ENCODE measurements at regions not wholly inside any gene's neighbourhood (a gene's known extent, or its start where the extent isn't known, plus 50 kb on each side); places are given as distances from the start of the nearest gene placed in this dataset.

- H3K4me3 ChIP-seq (ENCODE audit: low read depth, low read length) = no peak overlapping the region
- TF ChIP-seq CTCF (IDR thresholded peaks at IDR 0.05; ENCODE audit: insufficient read depth, low read length) = no peak
- no peak for DNase-seq (ENCODE audit: low read depth)
These were observed 54.9 kb upstream of the SACS start for GRCh38 chr13:23488442-23488841.

- no peak for DNase-seq (ENCODE audit: low read depth)
- H3K4me3 ChIP-seq (ENCODE audit: low read depth, low read length) = no peak overlapping the region
- no peak for TF ChIP-seq CTCF (IDR thresholded peaks at IDR 0.05; ENCODE audit: insufficient read depth, low read length)
These were observed 62.8 kb upstream of the SACS start for GRCh38 chr13:23496255-23496654.

GRCh38 chr13:23497191-23497590 lies 63.7 kb upstream of the SACS start:
- TF ChIP-seq CTCF (IDR thresholded peaks at IDR 0.05; ENCODE audit: insufficient read depth, low read length) = no peak
- DNase-seq (ENCODE audit: low read depth) = no peak
- H3K4me3 ChIP-seq (ENCODE audit: low read depth, low read length) = no peak overlapping the region

GRCh38 chr13:23500849-23501248 lies 67.3 kb upstream of the SACS start:
- no peak overlapping the region for H3K4me3 ChIP-seq (ENCODE audit: low read depth, low read length)
- peak; percentile 95 for DNase-seq (ENCODE audit: low read depth)
- TF ChIP-seq CTCF (IDR thresholded peaks at IDR 0.05; ENCODE audit: insufficient read depth, low read length) = no peak

GRCh38 chr13:23504180-23504579 lies 66.0 kb upstream of the TNFRSF19 start:
- no peak for TF ChIP-seq CTCF (IDR thresholded peaks at IDR 0.05; ENCODE audit: insufficient read depth, low read length)
- DNase-seq (ENCODE audit: low read depth) = no peak
- H3K4me3 ChIP-seq (ENCODE audit: low read depth, low read length) = no peak overlapping the region

GRCh38 chr13:23505007-23505406 lies 65.2 kb upstream of the TNFRSF19 start:
- DNase-seq (ENCODE audit: low read depth) = peak; percentile 49
- no peak for TF ChIP-seq CTCF (IDR thresholded peaks at IDR 0.05; ENCODE audit: insufficient read depth, low read length)
- no peak overlapping the region for H3K4me3 ChIP-seq (ENCODE audit: low read depth, low read length)

- TF ChIP-seq CTCF (IDR thresholded peaks at IDR 0.05; ENCODE audit: insufficient read depth, low read length) = no peak
- DNase-seq (ENCODE audit: low read depth) = no peak
- H3K4me3 ChIP-seq (ENCODE audit: low read depth, low read length) = no peak overlapping the region
These were observed 64.0 kb upstream of the TNFRSF19 start for GRCh38 chr13:23506071-23506806.

All from fibroblast of the aortic adventitia (primary cell).